Ammon's horn (tissue), 1 donor: ENCODE measurements at regions not wholly inside any gene's neighbourhood (a gene's known extent, or its start where the extent isn't known, plus 50 kb on each side); places are given as distances from the start of the nearest gene placed in this dataset.

Experiments
- DNase-seq: peaks from one replicate; pipeline ENCODE4 v3.0.0-alpha.2; 2016; ENCODE audit warnings: low spot score

- DNase-seq: no peak
Observed at GRCh38 chr3:81967393-81967792, 205.9 kb upstream of the GBE1 start.

- peak; percentile 7 for DNase-seq
Observed at GRCh38 chr3:81965696-81966095, 204.3 kb upstream of the GBE1 start.

DNA sequence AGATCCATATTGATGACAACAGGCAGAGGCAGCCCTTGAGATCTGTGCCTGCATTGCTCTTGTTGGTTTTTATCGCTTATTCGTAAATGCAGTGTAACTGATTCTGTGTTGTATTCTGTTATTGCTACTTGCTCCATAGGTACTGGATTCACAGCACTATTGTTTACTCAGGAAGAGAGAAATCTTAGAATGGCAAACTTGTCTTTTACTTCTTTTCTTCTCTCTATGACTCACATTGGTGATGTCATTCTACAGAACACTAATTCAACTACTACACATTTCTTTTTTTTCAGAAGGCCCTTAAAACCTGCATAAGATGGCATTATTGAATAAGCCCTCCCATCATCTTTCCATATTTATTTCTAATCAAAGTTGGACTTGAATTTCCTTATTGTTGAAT lies 201.0 kb upstream of the GBE1 start:
- no peak for DNase-seq

- DNase-seq: no peak
Observed at GRCh38 chr3:81958972-81959640, 197.7 kb upstream of the GBE1 start.

GRCh38 chr3:81955878-81956277 lies 194.4 kb upstream of the GBE1 start:
- no peak for DNase-seq

- DNase-seq: no peak
Observed at GRCh38 chr3:81953111-81953510, 191.7 kb upstream of the GBE1 start.

DNA sequence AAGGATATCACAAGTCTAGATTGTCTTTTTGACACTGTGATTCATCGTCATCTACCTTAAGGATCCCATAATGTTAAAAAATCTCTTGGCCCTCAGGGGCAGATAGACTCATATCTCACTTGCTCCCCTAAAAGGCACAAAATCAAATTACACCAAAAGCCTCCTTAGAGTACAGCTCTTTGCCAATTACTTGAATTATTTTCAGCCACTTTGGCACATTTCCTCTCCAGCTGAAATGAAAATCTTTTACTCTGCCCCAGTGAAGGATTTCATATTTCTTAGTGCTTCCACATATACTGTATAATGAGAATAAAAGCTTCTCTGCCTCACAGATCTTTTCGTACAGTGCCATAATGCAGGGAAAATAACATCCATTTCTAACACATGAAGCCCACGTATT lies 190.7 kb upstream of the GBE1 start:
- no peak for DNase-seq

- DNase-seq: no peak
Observed at GRCh38 chr3:81951636-81952035, 190.2 kb upstream of the GBE1 start.

- DNase-seq: no peak
Observed at GRCh38 chr3:81951106-81951505, 189.7 kb upstream of the GBE1 start.

- DNase-seq: no peak
Observed at GRCh38 chr3:81947359-81947758, 185.9 kb upstream of the GBE1 start.

GRCh38 chr3:81938681-81939080 lies 177.2 kb upstream of the GBE1 start:
- no peak for DNase-seq

- peak; percentile 24 for DNase-seq
Observed at GRCh38 chr3:81936817-81937216, 175.4 kb upstream of the GBE1 start.

DNA sequence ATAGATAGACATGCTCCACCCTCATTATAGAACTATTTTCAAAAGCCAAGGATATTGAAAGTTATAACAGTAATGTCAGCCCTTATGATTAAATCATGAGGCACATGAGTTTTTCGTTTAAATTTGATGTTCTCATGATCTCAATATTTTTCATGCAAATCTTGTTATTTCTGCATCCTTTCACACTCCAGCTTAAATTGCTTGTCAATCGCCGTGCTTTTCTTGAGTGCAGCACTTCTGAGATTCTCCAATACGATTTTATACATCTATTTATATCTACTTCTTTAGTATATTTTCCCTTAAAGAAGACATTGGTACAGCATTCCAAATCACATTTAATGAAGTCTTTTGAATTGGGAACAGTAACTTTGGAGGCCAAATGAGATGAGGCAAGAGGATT lies 171.2 kb upstream of the GBE1 start:
- no peak for DNase-seq

- DNase-seq: no peak
Observed at GRCh38 chr3:81931265-81932251, 170.1 kb upstream of the GBE1 start.

DNA sequence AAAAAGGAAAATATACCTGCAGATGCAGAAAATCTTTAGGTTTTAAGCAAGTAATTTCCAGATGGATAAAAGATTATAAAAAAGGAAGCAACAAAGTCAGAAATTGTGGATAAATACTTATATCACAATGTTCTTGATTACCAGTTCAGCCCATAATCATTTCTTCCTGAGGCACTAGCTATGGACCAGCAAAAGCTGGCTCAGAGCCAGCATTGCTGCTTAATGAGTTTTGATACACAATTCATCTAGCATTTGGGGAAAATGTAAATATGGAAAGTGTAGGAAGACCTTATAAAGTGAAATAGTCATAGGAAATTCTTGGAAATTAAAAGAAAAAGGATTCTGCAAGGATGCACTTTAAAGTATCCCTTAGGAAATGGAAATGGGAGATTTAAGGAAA lies 168.3 kb upstream of the GBE1 start:
- DNase-seq: no peak

DNA sequence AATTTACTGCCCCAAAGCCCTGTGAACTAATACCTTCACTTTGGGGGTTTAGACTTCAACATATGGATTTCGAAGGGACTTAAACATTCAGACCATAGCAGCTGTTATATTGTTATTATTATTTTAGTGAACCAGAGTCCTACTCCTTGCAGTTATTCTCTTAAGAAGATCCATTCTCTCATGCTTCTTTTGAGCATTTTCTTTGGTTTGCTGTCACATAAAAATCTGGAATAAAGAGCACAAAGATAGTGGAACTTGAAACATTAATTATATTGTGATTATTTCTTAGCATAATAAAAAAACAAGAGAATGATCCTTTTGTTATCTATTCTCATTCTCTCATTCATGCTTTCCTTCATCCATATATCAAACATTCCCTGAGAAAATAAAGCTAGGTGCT lies 166.4 kb upstream of the GBE1 start:
- no peak for DNase-seq

DNA sequence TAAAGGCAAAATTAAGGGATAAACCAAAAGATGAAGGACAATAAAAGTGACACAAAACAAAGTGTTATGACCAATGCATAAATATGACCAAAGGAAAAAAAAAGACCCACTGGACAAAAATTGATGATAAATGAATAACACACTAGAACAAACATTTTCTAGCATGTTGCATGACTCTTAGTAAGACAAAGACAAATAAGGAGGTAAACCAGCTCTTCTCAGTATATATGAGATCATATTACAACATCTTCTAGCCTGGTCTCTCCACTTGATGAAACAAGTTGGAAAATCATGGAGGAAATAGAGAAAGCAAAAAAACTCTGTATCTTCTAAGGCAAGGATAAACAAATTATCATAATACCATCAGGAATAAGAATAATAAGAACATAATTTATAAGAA lies 163.9 kb upstream of the GBE1 start:
- DNase-seq: no peak

DNA sequence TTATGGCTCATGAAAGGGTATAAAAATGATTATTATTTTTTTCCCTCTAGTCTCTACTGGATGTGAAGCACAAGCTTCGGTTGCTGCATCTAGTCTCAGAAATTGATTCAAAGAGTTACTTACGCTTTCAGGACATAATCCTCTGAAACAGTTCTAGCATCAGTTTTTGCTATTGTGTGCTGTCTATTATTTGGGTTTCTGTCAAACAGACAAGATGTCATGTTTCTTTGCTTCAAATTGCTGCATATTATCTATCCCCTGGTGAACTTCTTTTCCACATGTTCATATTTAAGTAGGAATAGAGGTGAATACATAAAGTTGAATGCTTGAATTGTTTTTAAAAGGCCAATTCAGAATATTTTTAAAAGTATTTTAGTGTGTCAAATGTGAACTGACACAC lies 161.6 kb upstream of the GBE1 start:
- no peak for DNase-seq

- DNase-seq: no peak
Observed at GRCh38 chr3:81922404-81922803, 161.0 kb upstream of the GBE1 start.

GRCh38 chr3:81920816-81921215 lies 159.4 kb upstream of the GBE1 start:
- no peak for DNase-seq

- no peak for DNase-seq
Observed at GRCh38 chr3:81916890-81917289, 155.4 kb upstream of the GBE1 start.

DNA sequence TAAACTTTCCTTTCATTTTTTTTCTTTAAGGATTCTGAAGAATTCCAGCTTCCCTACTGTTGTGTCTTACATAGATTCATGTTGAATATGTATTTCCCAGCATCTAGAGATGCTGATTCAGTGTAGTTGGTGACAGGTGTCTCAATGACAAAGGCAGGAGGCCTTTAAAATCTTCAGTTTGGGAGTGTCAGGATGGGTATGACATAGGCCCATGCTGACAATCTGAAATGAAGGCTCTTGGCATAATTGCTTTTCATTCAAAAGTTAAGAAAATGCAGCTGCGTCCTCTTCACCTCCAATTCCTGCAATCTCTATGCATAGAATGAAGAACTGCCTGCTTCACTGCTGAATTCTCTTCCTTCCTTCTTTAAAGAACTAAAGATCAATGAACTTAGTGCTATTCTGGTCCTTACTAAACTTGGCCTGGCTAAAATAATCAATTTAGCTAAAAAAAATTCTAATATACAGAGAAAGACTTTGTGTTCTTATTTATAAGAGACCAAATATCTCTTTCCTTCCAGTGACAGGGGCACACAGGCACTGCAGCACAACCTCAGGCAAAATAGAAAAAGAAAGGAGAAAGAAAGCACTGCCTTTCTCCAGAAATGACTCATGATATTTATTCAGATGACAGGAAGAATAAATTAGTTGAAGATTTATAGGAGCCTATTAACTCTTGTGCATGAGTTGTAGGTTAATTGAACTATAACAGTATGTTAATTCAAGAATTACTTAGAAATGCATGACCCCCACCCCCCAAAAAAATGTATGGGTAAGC lies 152.6 kb upstream of the GBE1 start:
- DNase-seq: no peak

GRCh38 chr3:81911221-81911620 lies 149.8 kb upstream of the GBE1 start:
- DNase-seq: no peak
